NCI-H82 treated with DMSO at 0.1 percent for 48 hours (cell line): ENCODE measurements at regions not wholly inside any gene's neighbourhood (a gene's known extent, or its start where the extent isn't known, plus 50 kb on each side); places are given as distances from the start of the nearest gene placed in this dataset.

Experiments
- DNase-seq: peaks from one replicate; lab custom pipeline; 2025; ENCODE audit not compliant: unreplicated experiment; lab: John Stamatoyannopoulos, UW

- DNase-seq: peak; percentile 71
Measured at GRCh38 chr4:111635646-111636045, 509.6 kb upstream of the FAM241A start.

GRCh38 chr4:111636961-111637585 is 508.2 kb upstream of the FAM241A start:
- no peak for DNase-seq

GRCh38 chr4:111639120-111639690 is 506.0 kb upstream of the FAM241A start:
- DNase-seq: no peak

GRCh38 chr4:111639876-111640275 is 505.4 kb upstream of the FAM241A start:
- DNase-seq: peak; percentile 47

GRCh38 chr4:111641813-111642579 is 503.3 kb upstream of the FAM241A start:
- peak; percentile 53 for DNase-seq

GRCh38 chr4:111648056-111648455 is 497.2 kb upstream of the FAM241A start:
- no peak for DNase-seq

- no peak for DNase-seq
Measured at GRCh38 chr4:111649308-111649707, 495.9 kb upstream of the FAM241A start.

GRCh38 chr4:111650146-111650545 is 495.1 kb upstream of the FAM241A start:
- DNase-seq: no peak

GRCh38 chr4:111650674-111651086 is 494.6 kb upstream of the FAM241A start:
- peak; percentile 86 for DNase-seq

- no peak for DNase-seq
Measured at GRCh38 chr4:111652236-111652635, 493.0 kb upstream of the FAM241A start.

- no peak for DNase-seq
Measured at GRCh38 chr4:111652986-111653385, 492.3 kb upstream of the FAM241A start.

GRCh38 chr4:111662496-111662895 is 482.8 kb upstream of the FAM241A start:
- DNase-seq: no peak

GRCh38 chr4:111664308-111664945 is 480.8 kb upstream of the FAM241A start:
- DNase-seq: no peak

- DNase-seq: no peak
Measured at GRCh38 chr4:111666826-111667360, 478.4 kb upstream of the FAM241A start.

GRCh38 chr4:111671756-111672155 is 473.5 kb upstream of the FAM241A start:
- peak; percentile 96 for DNase-seq

- no peak for DNase-seq
Measured at GRCh38 chr4:111675746-111676145, 469.5 kb upstream of the FAM241A start.

GRCh38 chr4:111676533-111676932 is 468.7 kb upstream of the FAM241A start:
- no peak for DNase-seq

GRCh38 chr4:111678479-111678878 is 466.8 kb upstream of the FAM241A start:
- DNase-seq: no peak

- DNase-seq: no peak
Measured at GRCh38 chr4:111678908-111679307, 466.3 kb upstream of the FAM241A start.

- no peak for DNase-seq
Measured at GRCh38 chr4:111681270-111681669, 464.0 kb upstream of the FAM241A start.

GRCh38 chr4:111681751-111682150 is 463.5 kb upstream of the FAM241A start:
- DNase-seq: no peak
